Lower leg skin (tissue), 3 donors: ENCODE measurements at regions not wholly inside any gene's neighbourhood (a gene's known extent, or its start where the extent isn't known, plus 50 kb on each side); places are given as distances from the start of the nearest gene placed in this dataset.

Experiments
- CTCF ChIP-seq, 3 donors: fragments of 450-650 bp; IDR thresholded peaks; one replicate each; pipeline ENCODE4 v1.5.1; 2016; ENCODE audit warnings: antibody characterized with exemption in 3 of 3, mild to moderate bottlenecking in 3 of 3, moderate library complexity in 2 of 3
- POLR2A ChIP-seq, 2 donors: fragments of 450-650 bp; IDR thresholded peaks; one replicate each; pipeline ENCODE4 v1.6.1; 2016 to 2017; ENCODE audit warnings: antibody characterized with exemption in 2 of 2, mild to moderate bottlenecking in 1 of 2, moderate library complexity in 1 of 2

- TF ChIP-seq CTCF (IDR thresholded peaks at IDR 0.05) (no peak), POLR2A (IDR thresholded peaks at IDR 0.05) (no peak)
Measured at GRCh38 chr10:3255075-3255474, 82.5 kb upstream of the PITRM1 start.
